Progenitor cell of endocrine pancreas (in vitro differentiated cells): ENCODE measurements at regions not wholly inside any gene's neighbourhood (a gene's known extent, or its start where the extent isn't known, plus 50 kb on each side); places are given as distances from the start of the nearest gene placed in this dataset.

Experiments
- DNase-seq: peaks from one replicate; pipeline ENCODE4 v3.0.0; 2021; ENCODE audit warnings: low spot score; ENCODE audit not compliant: unreplicated experiment
- H3K27ac Mint-ChIP-seq: 2 replicates; pipeline ENCODE4 v1.8.0; 2021; ENCODE audit warnings: mild to moderate bottlenecking, moderate library complexity, mixed read lengths
- H3K27me3 Mint-ChIP-seq: 2 replicates; pipeline ENCODE4 v1.8.0; 2021; ENCODE audit warnings: mixed read lengths
- H3K36me3 Mint-ChIP-seq: 2 replicates; pipeline ENCODE4 v1.8.0; 2022; ENCODE audit warnings: mixed read lengths; ENCODE audit not compliant: insufficient read depth
- H3K4me1 Mint-ChIP-seq: 2 replicates; pipeline ENCODE4 v1.8.0; 2021; ENCODE audit warnings: low read depth, mixed read lengths
- H3K4me3 Mint-ChIP-seq: 2 replicates; pipeline ENCODE4 v1.8.0; 2021; ENCODE audit warnings: low read depth, mild to moderate bottlenecking, moderate library complexity, mixed read lengths
- H3K9me3 Mint-ChIP-seq: 2 replicates; pipeline ENCODE4 v1.8.0; 2021; ENCODE audit warnings: low read depth, mixed read lengths
- TF ChIP-seq, protein P1 (sequence below): fragments of 200-600 bp; sonication (generic); IDR thresholded peaks from one replicate; pipeline ENCODE4 v1.5.0; 2021; ENCODE audit warnings: antibody characterized with exemption, mild to moderate bottlenecking; ENCODE audit not compliant: unreplicated experiment

DNA sequence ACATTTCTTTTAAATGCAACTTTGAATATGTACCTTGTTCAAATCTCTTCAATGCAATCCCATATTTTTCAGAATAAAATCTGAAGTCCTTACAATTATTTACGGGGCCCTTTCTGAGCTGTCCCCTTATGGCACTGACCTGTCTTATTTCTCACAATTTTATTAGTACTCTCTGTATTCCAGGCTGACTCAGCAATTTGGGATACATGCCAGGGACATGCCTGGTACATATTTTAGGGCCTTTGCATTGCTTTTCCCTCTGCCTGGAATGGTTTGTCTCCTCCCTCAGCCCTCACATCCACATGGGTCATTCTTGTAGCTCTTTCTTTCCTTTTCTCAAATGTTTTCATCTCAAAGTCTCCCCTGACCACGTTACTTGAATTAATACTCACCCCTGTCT lies 172.2 kb upstream of the TECRL start:
- H3K36me3 Mint-ChIP-seq = no peaks in the 10 kb centered on the region
- no peak overlapping the region for H3K27ac Mint-ChIP-seq
- no peaks in the 10 kb centered on the region for H3K9me3 Mint-ChIP-seq
- no peaks in the 10 kb centered on the region for H3K27me3 Mint-ChIP-seq
- no peak overlapping the region for H3K4me3 Mint-ChIP-seq
- no peaks in the 10 kb centered on the region for H3K4me1 Mint-ChIP-seq
- DNase-seq = no peak
- TF ChIP-seq, protein P1, sequence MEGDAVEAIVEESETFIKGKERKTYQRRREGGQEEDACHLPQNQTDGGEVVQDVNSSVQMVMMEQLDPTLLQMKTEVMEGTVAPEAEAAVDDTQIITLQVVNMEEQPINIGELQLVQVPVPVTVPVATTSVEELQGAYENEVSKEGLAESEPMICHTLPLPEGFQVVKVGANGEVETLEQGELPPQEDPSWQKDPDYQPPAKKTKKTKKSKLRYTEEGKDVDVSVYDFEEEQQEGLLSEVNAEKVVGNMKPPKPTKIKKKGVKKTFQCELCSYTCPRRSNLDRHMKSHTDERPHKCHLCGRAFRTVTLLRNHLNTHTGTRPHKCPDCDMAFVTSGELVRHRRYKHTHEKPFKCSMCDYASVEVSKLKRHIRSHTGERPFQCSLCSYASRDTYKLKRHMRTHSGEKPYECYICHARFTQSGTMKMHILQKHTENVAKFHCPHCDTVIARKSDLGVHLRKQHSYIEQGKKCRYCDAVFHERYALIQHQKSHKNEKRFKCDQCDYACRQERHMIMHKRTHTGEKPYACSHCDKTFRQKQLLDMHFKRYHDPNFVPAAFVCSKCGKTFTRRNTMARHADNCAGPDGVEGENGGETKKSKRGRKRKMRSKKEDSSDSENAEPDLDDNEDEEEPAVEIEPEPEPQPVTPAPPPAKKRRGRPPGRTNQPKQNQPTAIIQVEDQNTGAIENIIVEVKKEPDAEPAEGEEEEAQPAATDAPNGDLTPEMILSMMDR = no peak

DNA sequence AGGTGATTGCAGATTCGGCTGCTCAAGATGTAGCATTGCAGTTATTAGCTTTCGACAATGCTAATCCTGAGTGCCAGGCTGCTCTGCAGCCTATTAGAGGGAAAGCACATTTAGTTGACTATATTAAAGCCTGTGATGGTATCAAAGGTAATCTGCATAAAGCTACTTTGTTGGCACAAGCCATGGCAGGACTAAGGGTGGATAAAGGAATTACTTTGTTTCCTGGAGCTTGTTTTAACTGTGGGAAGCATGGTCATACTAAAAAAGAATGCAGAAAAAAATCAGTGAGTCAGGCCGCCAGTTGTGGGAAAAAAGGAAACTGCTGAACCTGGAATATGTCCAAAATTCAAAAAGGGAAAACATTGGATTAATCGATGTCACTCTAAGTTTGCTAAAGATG lies 154.9 kb upstream of the TECRL start:
- Mint-ChIP-seq H3K4me3 (no peak overlapping the region), H3K4me1 (peaks cover 5% of the 10 kb centered on the region), H3K9me3 (peaks cover 3% of the 10 kb centered on the region), H3K27ac (no peak overlapping the region), H3K27me3 (no peaks in the 10 kb centered on the region), H3K36me3 (no peaks in the 10 kb centered on the region)
- TF ChIP-seq, protein P1 = no peak
- DNase-seq = no peak

DNA sequence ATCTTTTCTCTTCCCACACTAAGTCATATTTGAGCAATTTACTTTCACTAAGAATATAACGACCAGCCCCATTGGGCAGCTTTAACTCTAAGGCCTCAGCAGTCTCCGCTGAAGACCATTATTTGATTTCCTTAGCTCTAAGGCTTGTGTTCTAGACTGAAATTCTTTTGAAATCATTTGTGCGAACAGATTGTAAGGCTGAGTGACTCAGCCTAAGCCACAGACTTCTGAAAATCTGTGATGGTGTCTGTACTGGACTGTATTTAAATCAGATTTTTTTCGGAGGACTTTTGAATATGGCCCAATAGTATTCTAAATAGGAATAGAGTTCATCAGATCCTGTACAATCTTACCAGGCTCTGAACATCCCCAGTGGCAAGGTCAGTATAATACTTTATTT lies 150.3 kb upstream of the TECRL start:
- Mint-ChIP-seq H3K9me3 (peaks cover 3% of the 10 kb centered on the region), H3K27ac (no peak overlapping the region), H3K36me3 (no peaks in the 10 kb centered on the region), H3K4me1 (no peaks in the 10 kb centered on the region), H3K4me3 (no peak overlapping the region), H3K27me3 (no peaks in the 10 kb centered on the region)
- no peak for DNase-seq
- TF ChIP-seq, protein P1 = no peak

DNA sequence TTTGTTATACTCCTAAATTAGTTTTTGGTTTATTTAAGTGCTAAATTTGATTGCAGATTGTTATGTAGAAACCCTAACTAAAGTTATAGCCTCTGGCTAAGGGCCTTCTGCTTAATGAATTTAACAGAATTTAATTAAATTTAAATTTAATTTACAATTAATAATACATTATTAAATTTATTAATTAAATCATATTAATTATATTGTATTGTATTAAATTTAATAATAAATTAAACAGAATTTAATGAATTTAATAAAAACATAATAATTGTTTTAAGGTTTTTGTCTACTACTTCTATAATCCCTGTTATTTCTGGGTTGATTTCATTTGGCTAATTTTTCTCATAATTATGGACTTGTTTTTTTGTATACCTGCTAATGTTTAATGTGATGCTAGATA lies 141.9 kb upstream of the TECRL start:
- Mint-ChIP-seq H3K4me1 (peaks cover 4% of the 10 kb centered on the region), H3K4me3 (no peak overlapping the region), H3K27me3 (no peaks in the 10 kb centered on the region), H3K9me3 (peaks cover 4% of the 10 kb centered on the region), H3K27ac (no peak overlapping the region), H3K36me3 (no peaks in the 10 kb centered on the region)
- DNase-seq = no peak
- TF ChIP-seq, protein P1 = no peak

DNA sequence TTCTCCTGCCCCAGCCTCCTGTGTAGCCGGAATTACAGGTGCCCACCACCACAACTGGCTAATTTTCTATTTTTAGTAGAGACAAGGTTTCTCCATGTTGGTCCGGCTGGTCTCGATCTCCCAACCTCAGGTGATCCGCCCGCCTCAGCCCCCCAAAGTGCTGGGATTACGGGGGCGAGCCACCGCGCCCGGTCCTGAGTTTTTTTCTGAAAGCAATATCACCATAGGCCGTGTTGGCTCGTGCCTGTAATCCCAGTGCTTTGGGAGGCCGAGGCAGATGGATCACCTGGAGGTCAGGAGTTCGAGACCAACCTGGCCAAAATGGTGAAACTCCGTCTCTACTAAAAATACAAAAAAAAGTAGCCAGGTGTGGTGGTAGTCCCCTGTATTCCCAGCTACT lies 136.3 kb upstream of the TECRL start:
- Mint-ChIP-seq H3K9me3 (no peaks in the 10 kb centered on the region), H3K4me3 (no peak overlapping the region), H3K4me1 (peaks cover 1% of the 10 kb centered on the region), H3K36me3 (no peaks in the 10 kb centered on the region), H3K27ac (no peak overlapping the region), H3K27me3 (no peaks in the 10 kb centered on the region)
- TF ChIP-seq, protein P1 = no peak
- no peak for DNase-seq
